Breast epithelium (tissue), 4 donors: ENCODE measurements at regions not wholly inside any gene's neighbourhood (a gene's known extent, or its start where the extent isn't known, plus 50 kb on each side); places are given as distances from the start of the nearest gene placed in this dataset.

Experiments used
- DNase-seq, 2 donors: peaks; one replicate each; pipeline ENCODE4 v3.0.0-alpha.2; 2019; ENCODE audit warnings: low spot score in 2 of 2
- H3K27ac ChIP-seq, 2 donors: fragments of 200-600 bp; sonication (generic) in 1 of 2; one replicate each; pipeline ENCODE4 v1.5.1; 2016 to 2019; ENCODE audit warnings: mild to moderate bottlenecking in 1 of 2
- H3K27me3 ChIP-seq, 2 donors: fragments of 200-600 bp; sonication (generic) in 1 of 2; one replicate each; pipeline versions ENCODE4 v1.5.1 to v1.6.0; 2017 to 2019; ENCODE audit warnings: control low read depth in 1 of 2, mild to moderate bottlenecking in 1 of 2
- H3K36me3 ChIP-seq: fragments of 200-600 bp; one replicate; pipeline ENCODE4 v1.5.1; 2019
- H3K4me1 ChIP-seq, 2 donors: fragments of 200-600 bp; sonication (generic); one replicate each; pipeline ENCODE4 v1.5.1; 2016 to 2019; ENCODE audit warnings: control low read depth in 1 of 2
- H3K4me3 ChIP-seq, 3 donors: fragments of 200-600 bp; sonication (generic); 1 replicate in 2 of 3; 2 replicates in 1 of 3; pipeline ENCODE4 v1.5.1; 2016 to 2019; ENCODE audit warnings: mild to moderate bottlenecking in 3 of 3, moderate library complexity in 2 of 3
- H3K9me3 ChIP-seq, 2 donors: fragments of 200-600 bp; sonication (generic) in 1 of 2; one replicate each; pipeline ENCODE4 v1.5.1; 2016 to 2019; ENCODE audit warnings: control low read depth in 1 of 2
- POLR2A ChIP-seq: fragments of 450-650 bp; IDR thresholded peaks from one replicate; pipeline ENCODE4 v1.6.1; 2016; ENCODE audit warnings: antibody characterized with exemption, mild to moderate bottlenecking, moderate library complexity
- POLR2AphosphoS5 ChIP-seq, 3 donors: sonication (generic); formaldehyde crosslinking; IDR thresholded peaks; one replicate each; pipeline ENCODE4 v1.6.1; 2017; ENCODE audit warnings: antibody characterized with exemption in 3 of 3
- intact Hi-C: fragments of 100-400 bp; cut with DNase I; formaldehyde crosslinking; loops from one replicate; pipeline ENCODE4 v1.15.1; 2023; ENCODE audit warnings: low total_unique reads
- TF ChIP-seq, protein P1 (sequence below), 3 donors: fragments of 450-650 bp; IDR thresholded peaks; one replicate each; pipeline ENCODE4 v1.5.1; 2016 to 2017; ENCODE audit warnings: antibody characterized with exemption in 3 of 3, mild to moderate bottlenecking in 3 of 3, moderate library complexity in 3 of 3

DNA sequence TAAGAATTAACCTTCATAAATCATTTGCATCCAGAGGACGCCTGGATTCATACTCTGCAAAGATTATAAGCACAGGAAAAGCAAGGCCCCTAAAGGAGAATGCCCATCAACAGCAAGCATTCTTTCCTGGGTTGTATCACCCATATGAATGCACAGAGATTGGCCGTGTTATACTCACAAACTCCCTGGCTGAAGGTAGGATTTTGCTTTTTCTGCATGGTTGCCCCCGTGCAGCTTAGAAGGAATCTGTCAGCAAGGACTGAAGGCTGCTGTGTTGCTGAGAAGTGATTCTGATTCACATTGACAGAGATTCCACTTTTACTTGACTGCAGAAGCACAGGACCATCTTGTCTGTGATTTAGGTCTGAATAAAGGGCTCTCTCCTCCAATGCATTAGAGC is 283.0 kb downstream of the LRRIQ3 start:
- Histone ChIP-seq H3K4me1 (no peaks in the 10 kb centered on the region), H3K36me3 (no peaks in the 10 kb centered on the region), H3K4me3 (no peak overlapping the region), H3K27me3 (no peaks in the 10 kb centered on the region), H3K9me3 (peaks cover 0 to 16% of the 10 kb centered on the region in 2 donors), H3K27ac (no peak overlapping the region)
- TF ChIP-seq POLR2AphosphoS5 (IDR thresholded peaks at IDR 0.05) (no peak), POLR2A (no peak)
- TF ChIP-seq, protein P1, sequence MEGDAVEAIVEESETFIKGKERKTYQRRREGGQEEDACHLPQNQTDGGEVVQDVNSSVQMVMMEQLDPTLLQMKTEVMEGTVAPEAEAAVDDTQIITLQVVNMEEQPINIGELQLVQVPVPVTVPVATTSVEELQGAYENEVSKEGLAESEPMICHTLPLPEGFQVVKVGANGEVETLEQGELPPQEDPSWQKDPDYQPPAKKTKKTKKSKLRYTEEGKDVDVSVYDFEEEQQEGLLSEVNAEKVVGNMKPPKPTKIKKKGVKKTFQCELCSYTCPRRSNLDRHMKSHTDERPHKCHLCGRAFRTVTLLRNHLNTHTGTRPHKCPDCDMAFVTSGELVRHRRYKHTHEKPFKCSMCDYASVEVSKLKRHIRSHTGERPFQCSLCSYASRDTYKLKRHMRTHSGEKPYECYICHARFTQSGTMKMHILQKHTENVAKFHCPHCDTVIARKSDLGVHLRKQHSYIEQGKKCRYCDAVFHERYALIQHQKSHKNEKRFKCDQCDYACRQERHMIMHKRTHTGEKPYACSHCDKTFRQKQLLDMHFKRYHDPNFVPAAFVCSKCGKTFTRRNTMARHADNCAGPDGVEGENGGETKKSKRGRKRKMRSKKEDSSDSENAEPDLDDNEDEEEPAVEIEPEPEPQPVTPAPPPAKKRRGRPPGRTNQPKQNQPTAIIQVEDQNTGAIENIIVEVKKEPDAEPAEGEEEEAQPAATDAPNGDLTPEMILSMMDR (IDR thresholded peaks at IDR 0.05), result no peak
- intact Hi-C loops, result no loop called here
- no peak for DNase-seq

DNA sequence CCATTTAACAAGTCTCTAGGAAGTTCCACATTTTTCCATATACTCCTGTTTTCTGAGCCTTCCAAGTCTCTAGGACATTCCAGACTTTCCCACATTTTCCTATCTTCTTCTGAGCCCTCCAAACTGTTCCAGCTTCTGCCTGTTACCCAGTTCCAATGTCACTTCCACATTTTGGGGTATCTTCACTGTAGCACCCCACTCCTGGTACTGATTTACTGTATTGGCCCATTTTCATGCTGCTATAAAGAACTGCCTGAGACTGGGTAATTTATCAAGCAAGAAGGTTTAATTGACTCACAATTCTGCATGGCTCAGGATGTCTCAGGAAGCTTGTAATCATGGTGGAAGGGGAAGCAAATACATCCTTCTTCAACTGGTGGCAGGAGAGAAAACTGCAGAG is 285.0 kb downstream of the LRRIQ3 start:
- no peak overlapping the region for H3K27ac ChIP-seq
- TF ChIP-seq POLR2A (no peak), POLR2AphosphoS5 (IDR thresholded peaks at IDR 0.05) (no peak)
- TF ChIP-seq, protein P1 (IDR thresholded peaks at IDR 0.05), result no peak
- H3K27me3 ChIP-seq, result no peaks in the 10 kb centered on the region
- H3K4me1 ChIP-seq, result no peaks in the 10 kb centered on the region
- H3K9me3 ChIP-seq, result peaks cover 0 to 16% of the 10 kb centered on the region in 2 donors
- no peak for DNase-seq
- no peaks in the 10 kb centered on the region for H3K36me3 ChIP-seq
- intact Hi-C loops, result no loop called here
- no peak overlapping the region for H3K4me3 ChIP-seq

DNA sequence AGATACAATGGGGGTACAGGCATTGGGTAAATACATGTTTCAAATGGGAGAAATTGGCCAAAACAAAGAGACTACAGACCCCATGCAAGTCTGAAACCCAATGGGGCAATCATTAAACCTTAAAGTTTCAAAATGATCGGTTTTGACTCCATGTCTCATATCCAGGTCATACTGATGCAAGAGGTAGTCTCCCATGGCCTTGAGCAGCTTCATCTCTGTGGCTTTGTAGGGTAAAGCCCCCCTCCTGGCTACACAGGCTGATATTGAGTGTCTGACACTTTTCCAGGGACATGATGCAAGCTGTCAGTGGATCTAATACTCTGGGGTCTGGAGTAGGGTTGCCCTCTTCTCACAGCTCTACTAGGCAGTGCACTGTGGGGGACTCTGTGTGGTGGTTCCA is 286.1 kb downstream of the LRRIQ3 start:
- TF ChIP-seq, protein P1 (IDR thresholded peaks at IDR 0.05), result no peak
- TF ChIP-seq POLR2A (no peak), POLR2AphosphoS5 (IDR thresholded peaks at IDR 0.05) (no peak)
- intact Hi-C loops, result no loop called here
- peaks cover 0 to 16% of the 10 kb centered on the region in 2 donors for H3K9me3 ChIP-seq

DNA sequence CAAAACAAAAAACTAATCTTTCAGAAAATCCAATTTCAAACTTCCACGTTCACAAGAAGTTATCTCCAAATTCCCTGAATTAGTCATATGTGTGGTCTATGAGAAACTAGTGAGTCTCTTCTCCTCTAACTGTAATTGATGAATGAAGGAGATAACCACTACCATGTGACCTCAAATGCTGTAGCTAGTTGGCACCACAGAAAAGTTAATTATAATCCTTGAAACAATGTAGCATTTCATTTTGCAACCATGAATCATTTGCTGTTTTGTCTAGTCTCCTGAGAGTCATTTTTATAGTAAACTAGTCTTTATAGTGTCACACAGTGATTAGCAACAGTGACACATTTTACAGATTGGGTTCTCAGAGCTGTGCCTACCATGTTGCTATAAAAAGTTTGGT is 287.5 kb downstream of the LRRIQ3 start:
- H3K27me3 ChIP-seq, result no peaks in the 10 kb centered on the region
- intact Hi-C loops, result no loop called here
- H3K27ac ChIP-seq, result no peak overlapping the region
- no peaks in the 10 kb centered on the region for H3K4me1 ChIP-seq
- no peak for TF ChIP-seq POLR2AphosphoS5 (IDR thresholded peaks at IDR 0.05)
- TF ChIP-seq, protein P1 (IDR thresholded peaks at IDR 0.05), result no peak
- no peak for TF ChIP-seq POLR2A
- H3K4me3 ChIP-seq, result no peak overlapping the region
- H3K36me3 ChIP-seq, result no peaks in the 10 kb centered on the region
- H3K9me3 ChIP-seq, result peaks cover 0 to 16% of the 10 kb centered on the region in 2 donors
- DNase-seq, result no peak

More for the DNA sequence above, 286.1 kb downstream of the LRRIQ3 start:
- H3K27me3 ChIP-seq, result no peaks in the 10 kb centered on the region
- no peak for DNase-seq
- no peak overlapping the region for H3K4me3 ChIP-seq
- H3K4me1 ChIP-seq, result no peaks in the 10 kb centered on the region
- H3K36me3 ChIP-seq, result no peaks in the 10 kb centered on the region
- H3K27ac ChIP-seq, result no peak overlapping the region

DNA sequence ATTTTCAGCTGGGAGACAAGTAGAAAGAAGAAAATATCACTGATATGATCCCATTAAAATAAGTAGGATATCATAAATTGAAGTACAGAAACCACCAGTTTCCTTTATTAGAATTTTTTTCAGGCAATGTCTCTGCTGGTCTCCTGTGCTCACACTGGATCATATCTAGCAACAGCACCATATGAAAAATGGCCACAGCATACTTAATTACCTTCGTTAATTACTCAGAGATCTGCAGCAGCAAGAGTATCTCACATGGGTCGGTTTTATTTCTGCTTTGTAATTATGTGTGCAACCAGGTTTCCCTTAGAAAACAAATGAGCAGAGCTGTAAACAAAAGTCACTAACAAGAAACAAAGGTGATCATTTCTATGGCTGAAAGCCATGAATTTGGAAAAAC is 287.9 kb downstream of the LRRIQ3 start:
- no peak overlapping the region for H3K4me3 ChIP-seq
- peaks cover 0 to 16% of the 10 kb centered on the region in 2 donors for H3K9me3 ChIP-seq
- H3K27me3 ChIP-seq, result no peaks in the 10 kb centered on the region
- TF ChIP-seq POLR2A (no peak), POLR2AphosphoS5 (IDR thresholded peaks at IDR 0.05) (no peak)
- TF ChIP-seq, protein P1 (IDR thresholded peaks at IDR 0.05), result no peak
- no peak for DNase-seq
- no peaks in the 10 kb centered on the region for H3K4me1 ChIP-seq
- H3K36me3 ChIP-seq, result no peaks in the 10 kb centered on the region
- no peak overlapping the region for H3K27ac ChIP-seq
- intact Hi-C loops, result no loop called here
